ENCODE measurements at regions not wholly inside any gene's neighbourhood (a gene's known extent, or its start where the extent isn't known, plus 50 kb on each side); places are given as distances from the start of the nearest gene placed in this dataset.

DNA sequence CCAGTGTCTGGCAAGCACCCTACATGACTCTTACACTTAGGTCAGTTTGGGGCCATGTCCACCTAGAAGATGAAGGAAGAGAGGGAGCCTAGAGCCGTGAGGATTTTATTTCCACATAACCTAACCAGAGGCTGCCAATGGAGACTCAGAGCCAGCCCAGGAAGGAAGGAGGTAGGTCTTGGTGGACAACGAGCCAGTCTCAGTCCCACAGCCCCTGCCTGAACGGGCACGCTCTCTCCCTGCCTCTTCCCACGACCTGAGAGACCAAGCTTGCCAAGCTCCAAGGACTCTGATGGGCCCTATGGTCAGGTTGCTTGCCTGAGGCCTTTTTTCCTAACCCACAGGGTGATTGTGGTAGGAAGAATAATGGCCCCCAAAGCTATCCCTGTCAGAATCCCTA lies 188.4 kb downstream of the TFCP2L1 start:
- 74 to 79% (median 77%) methylated on average over 5 of the region's 5 CpGs for WGBS, 3 donors
- intact Hi-C loops (cut with DNase I): loop anchor here in 1 of 2 donors (5.0 kb wide), 1 partner anchor 201 kb away; no protein-coding TSS in a partner anchor

DNA sequence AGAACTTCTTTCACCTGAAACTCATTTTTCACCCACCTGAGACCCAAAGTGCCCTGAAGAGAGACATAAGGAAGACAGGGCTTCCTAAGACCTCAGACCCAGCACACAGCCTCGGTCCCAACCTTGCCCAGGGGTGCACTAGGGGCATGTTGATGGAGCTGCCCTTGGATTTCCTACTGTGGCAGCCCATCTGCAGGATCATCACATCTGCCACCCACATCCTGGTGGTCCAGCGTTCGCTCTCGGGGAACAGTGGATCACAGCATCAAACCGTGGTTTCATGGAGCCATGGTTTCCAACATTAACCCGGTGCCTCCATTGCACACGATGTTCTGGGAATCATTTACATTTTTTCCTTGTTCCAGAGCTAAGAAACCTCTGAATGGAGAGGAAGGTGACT lies 186.4 kb downstream of the TFCP2L1 start:
- ATAC-seq (no peak), DNase-seq (no peak)
- H3K27ac ChIP-seq: no peak overlapping the region
- intact Hi-C loops (cut with DNase I): loop anchor here in 1 of 2 donors (5.0 kb wide), 1 partner anchor 199 kb away; no protein-coding TSS in a partner anchor
- 90 to 92% (median 91%) methylated on average over 7 of the region's 7 CpGs for WGBS, 3 donors
- peaks cover 0 to 5% (median 0%) of the 10 kb centered on the region in 3 donors for H3K27me3 ChIP-seq (ENCODE audit: insufficient read depth in 3 of 3, low read length in 2 of 3)
- H3K36me3 ChIP-seq (ENCODE audit: insufficient read depth in 1 of 2, low read depth in 1 of 2): no peaks in the 10 kb centered on the region
- H3K9me3 ChIP-seq: no peaks in the 10 kb centered on the region
- H3K4me3 ChIP-seq: no peak overlapping the region
- TF ChIP-seq, protein P1, sequence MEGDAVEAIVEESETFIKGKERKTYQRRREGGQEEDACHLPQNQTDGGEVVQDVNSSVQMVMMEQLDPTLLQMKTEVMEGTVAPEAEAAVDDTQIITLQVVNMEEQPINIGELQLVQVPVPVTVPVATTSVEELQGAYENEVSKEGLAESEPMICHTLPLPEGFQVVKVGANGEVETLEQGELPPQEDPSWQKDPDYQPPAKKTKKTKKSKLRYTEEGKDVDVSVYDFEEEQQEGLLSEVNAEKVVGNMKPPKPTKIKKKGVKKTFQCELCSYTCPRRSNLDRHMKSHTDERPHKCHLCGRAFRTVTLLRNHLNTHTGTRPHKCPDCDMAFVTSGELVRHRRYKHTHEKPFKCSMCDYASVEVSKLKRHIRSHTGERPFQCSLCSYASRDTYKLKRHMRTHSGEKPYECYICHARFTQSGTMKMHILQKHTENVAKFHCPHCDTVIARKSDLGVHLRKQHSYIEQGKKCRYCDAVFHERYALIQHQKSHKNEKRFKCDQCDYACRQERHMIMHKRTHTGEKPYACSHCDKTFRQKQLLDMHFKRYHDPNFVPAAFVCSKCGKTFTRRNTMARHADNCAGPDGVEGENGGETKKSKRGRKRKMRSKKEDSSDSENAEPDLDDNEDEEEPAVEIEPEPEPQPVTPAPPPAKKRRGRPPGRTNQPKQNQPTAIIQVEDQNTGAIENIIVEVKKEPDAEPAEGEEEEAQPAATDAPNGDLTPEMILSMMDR (IDR thresholded peaks at IDR 0.05): no peak
- H3K4me1 ChIP-seq: no peaks in the 10 kb centered on the region

More for the DNA sequence above, 188.4 kb downstream of the TFCP2L1 start:
- no peaks in the 10 kb centered on the region for H3K36me3 ChIP-seq (ENCODE audit: insufficient read depth in 1 of 2, low read depth in 1 of 2)
- H3K27me3 ChIP-seq (ENCODE audit: insufficient read depth in 3 of 3, low read length in 2 of 3): peaks cover 0 to 5% (median 0%) of the 10 kb centered on the region in 3 donors
- no peak overlapping the region for H3K4me3 ChIP-seq
- no peaks in the 10 kb centered on the region for H3K9me3 ChIP-seq
- H3K4me1 ChIP-seq: no peaks in the 10 kb centered on the region
- ATAC-seq: no peak
- H3K27ac ChIP-seq: no peak overlapping the region
- TF ChIP-seq, protein P1 (IDR thresholded peaks at IDR 0.05): no peak
- DNase-seq: no peak

DNA sequence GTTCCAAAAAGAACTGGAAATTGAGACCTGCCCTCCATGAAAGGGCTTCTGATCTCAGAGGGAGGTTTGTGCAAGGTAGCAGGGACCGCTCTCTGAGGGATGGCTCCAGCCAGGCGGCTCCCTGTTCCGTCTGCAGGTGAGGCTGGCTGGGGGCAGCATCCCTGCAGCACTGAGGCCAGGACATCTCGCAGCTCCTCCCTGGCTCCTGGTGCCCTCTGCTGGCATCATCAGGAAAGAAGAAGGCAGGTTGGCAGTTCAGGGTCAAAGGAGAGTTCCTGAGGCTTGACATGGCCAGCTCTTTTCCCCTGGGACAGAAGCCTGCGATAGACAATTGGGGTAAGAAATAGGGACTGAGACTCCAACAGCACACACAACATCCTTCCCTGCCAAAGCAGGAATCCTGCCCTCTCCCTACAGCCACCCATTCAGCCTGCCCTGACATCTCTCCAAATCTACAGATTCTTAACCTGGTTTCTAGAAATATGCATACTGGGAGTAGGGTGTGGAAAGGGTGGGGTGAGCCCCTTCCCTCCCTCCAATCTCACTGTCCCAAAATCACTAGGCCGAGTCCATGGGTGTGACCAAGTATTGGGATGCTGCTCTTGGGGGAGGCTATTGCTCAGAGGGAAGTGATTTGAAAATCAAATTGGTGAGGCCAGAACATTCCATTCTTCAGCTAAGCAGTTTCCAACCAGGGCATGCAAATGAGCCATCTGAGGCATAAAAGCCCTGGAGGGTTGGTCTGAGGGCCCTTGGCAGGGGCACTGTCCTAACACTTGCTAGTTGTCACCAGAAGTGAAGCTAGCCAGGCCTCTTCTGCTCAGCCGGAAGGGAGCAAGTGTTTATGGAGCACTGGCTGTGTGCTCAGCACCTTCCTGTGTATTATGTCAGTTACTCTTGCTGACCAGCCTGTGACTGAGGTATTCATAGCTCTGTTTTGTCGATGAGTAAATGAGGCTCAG lies 185.4 kb downstream of the TFCP2L1 start:
- TF ChIP-seq, protein P1 (IDR thresholded peaks at IDR 0.05): peak; percentile 11
- ATAC-seq (no peak), DNase-seq (no peak)
- Histone ChIP-seq H3K4me1 (no peaks in the 10 kb centered on the region), H3K4me3 (no peak overlapping the region), H3K27me3 (ENCODE audit: insufficient read depth in 3 of 3, low read length in 2 of 3) (peaks cover 0 to 5% (median 0%) of the 10 kb centered on the region in 3 donors), H3K36me3 (ENCODE audit: insufficient read depth in 1 of 2, low read depth in 1 of 2) (no peaks in the 10 kb centered on the region), H3K9me3 (no peaks in the 10 kb centered on the region), H3K27ac (no peak overlapping the region)
- intact Hi-C loops (cut with DNase I): loop anchor here in 1 of 2 donors (5.0 kb wide), 1 partner anchor 198 kb away; no protein-coding TSS in a partner anchor
- 49 to 53% (median 50%) methylated on average over 8 of the region's 8 CpGs for WGBS, 3 donors

DNA sequence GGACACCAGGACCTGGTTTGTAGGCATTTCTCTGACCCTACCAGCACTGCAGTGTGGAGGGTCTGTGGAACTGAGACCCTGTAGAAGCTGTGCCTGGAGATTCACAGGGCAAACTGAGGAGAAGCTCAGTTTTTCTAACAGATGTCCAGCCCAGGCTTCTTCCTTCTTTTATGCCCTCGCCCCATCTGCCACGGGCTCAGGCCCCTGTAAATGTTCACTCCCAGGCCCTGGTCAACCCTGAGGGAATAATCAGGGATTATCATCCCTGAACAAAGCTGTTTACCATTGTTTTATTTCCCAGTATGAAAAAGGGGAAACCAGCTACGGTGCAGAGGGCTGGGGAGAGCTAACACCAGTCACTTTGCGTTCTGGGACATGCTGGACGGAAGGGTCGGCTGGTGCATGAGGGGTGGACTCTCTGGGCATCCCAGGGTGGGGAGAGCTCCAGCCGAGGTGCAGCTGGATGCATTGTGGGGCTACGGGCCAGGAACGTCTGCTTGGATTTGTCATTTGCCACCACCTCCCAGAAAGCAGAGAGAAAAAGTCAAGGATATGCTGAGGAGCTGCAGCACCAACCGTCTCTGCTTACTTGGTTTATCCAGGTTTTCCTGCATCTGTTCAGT lies 183.8 kb downstream of the TFCP2L1 start:
- no peak for ATAC-seq
- TF ChIP-seq, protein P1 (IDR thresholded peaks at IDR 0.05): no peak
- WGBS, 3 donors: 76 to 85% (median 80%) methylated on average over 10 of the region's 10 CpGs

More for the DNA sequence above, 183.8 kb downstream of the TFCP2L1 start:
- intact Hi-C loops (cut with DNase I): no loop called here
- H3K36me3 ChIP-seq (ENCODE audit: insufficient read depth in 1 of 2, low read depth in 1 of 2): no peaks in the 10 kb centered on the region
- peaks cover 0 to 5% (median 0%) of the 10 kb centered on the region in 3 donors for H3K27me3 ChIP-seq (ENCODE audit: insufficient read depth in 3 of 3, low read length in 2 of 3)
- DNase-seq: no peak
- no peaks in the 10 kb centered on the region for H3K9me3 ChIP-seq
- H3K4me3 ChIP-seq: no peak overlapping the region
- no peak overlapping the region for H3K27ac ChIP-seq
- H3K4me1 ChIP-seq: no peaks in the 10 kb centered on the region

Data from psoas muscle (tissue), 7 donors.